Astrocyte (in vitro differentiated cells and primary cell): ENCODE measurements at regions not wholly inside any gene's neighbourhood (a gene's known extent, or its start where the extent isn't known, plus 50 kb on each side); places are given as distances from the start of the nearest gene placed in this dataset.

Experiments used
- EZH2 ChIP-seq: IDR thresholded peaks from 2 replicates; pipeline ENCODE4 v1.6.1; 2012; ENCODE audit warnings: mild to moderate bottlenecking, low read length, inconsistent platforms; ENCODE audit not compliant: insufficient read depth
- TF ChIP-seq, protein P1 (sequence below): IDR thresholded peaks from 2 replicates; pipeline ENCODE4 v1.5.1; 2011; ENCODE audit warnings: low read depth, mild to moderate bottlenecking, inconsistent platforms, low read length, moderate library complexity; ENCODE audit not compliant: insufficient read depth

GRCh38 chr2:59223742-59224141 lies 982.6 kb upstream of the FANCL start:
- TF ChIP-seq, protein P1, sequence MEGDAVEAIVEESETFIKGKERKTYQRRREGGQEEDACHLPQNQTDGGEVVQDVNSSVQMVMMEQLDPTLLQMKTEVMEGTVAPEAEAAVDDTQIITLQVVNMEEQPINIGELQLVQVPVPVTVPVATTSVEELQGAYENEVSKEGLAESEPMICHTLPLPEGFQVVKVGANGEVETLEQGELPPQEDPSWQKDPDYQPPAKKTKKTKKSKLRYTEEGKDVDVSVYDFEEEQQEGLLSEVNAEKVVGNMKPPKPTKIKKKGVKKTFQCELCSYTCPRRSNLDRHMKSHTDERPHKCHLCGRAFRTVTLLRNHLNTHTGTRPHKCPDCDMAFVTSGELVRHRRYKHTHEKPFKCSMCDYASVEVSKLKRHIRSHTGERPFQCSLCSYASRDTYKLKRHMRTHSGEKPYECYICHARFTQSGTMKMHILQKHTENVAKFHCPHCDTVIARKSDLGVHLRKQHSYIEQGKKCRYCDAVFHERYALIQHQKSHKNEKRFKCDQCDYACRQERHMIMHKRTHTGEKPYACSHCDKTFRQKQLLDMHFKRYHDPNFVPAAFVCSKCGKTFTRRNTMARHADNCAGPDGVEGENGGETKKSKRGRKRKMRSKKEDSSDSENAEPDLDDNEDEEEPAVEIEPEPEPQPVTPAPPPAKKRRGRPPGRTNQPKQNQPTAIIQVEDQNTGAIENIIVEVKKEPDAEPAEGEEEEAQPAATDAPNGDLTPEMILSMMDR: no peak
- no peak for TF ChIP-seq EZH2
